Panc1 (cell line): ENCODE measurements at regions not wholly inside any gene's neighbourhood (a gene's known extent, or its start where the extent isn't known, plus 50 kb on each side); places are given as distances from the start of the nearest gene placed in this dataset.

ENCODE experiments used
- ATAC-seq: fragments of 200-7000 bp; cut with Tn5 transposase; 2 replicates; pipeline ENCODE4 v1.9.1; 2020; ENCODE audit warnings: mild to moderate bottlenecking, moderate library complexity
- BruUV-seq: library from RNA; stranded (reverse); fragments of 400-500 nt; replicated peaks from 2 replicates; lab custom pipeline; 2021; lab: Mats Ljungman, UMichigan
- CTCF ChIA-PET: fragments of 300-600 bp; sonication (Branson Sonifier 250); formaldehyde crosslinking; loops from one replicate; lab custom pipeline; 2022; ENCODE audit warnings: antibody characterized with exemption; lab: Charles Lee
- POLR2A ChIA-PET: fragments of 300-600 bp; sonication (Branson Sonifier 250); formaldehyde crosslinking; loops from one replicate; lab custom pipeline; 2022; ENCODE audit warnings: antibody characterized with exemption; lab: Charles Lee
- DNase-seq: peaks from one replicate; pipeline ENCODE4 v3.0.0-alpha.2; 2010; ENCODE audit warnings: low read depth, low spot score
- H3K27ac ChIP-seq: 2 replicates; pipeline ENCODE4 v1.5.1; 2011; ENCODE audit warnings: mild to moderate bottlenecking, low read length, inconsistent platforms
- H3K27me3 ChIP-seq: fragments of 200-500 bp; sonication (Bioruptor generic); 2 replicates; pipeline ENCODE4 v1.6.0; 2014; ENCODE audit warnings: low read length, inconsistent platforms; ENCODE audit not compliant: control insufficient read depth, insufficient read depth
- H3K36me3 ChIP-seq: fragments of 200-500 bp; sonication (Bioruptor generic); 2 replicates; pipeline ENCODE4 v1.5.1; 2014; ENCODE audit warnings: inconsistent platforms, mild to moderate bottlenecking, low read length, moderate library complexity; ENCODE audit not compliant: control insufficient read depth, insufficient read depth
- H3K4me1 ChIP-seq: 2 replicates; pipeline ENCODE4 v1.5.1; 2011; ENCODE audit warnings: inconsistent platforms, mild to moderate bottlenecking, low read length, moderate library complexity; ENCODE audit not compliant: control insufficient read depth, insufficient read depth
- H3K4me3 ChIP-seq, 2 experiments: 2 replicates each; pipeline ENCODE4 v1.5.1; 2011 to 2012; ENCODE audit warnings: low read depth in 2 of 2, low read length in 2 of 2, mild to moderate bottlenecking in 2 of 2, inconsistent platforms in 1 of 2, moderate library complexity in 1 of 2
- H3K9me3 ChIP-seq: fragments of 200-500 bp; sonication (Bioruptor generic); 2 replicates; pipeline ENCODE4 v1.5.1; 2014; ENCODE audit warnings: low read depth, mild to moderate bottlenecking, inconsistent platforms, low read length, moderate library complexity; ENCODE audit not compliant: control insufficient read depth, insufficient read depth
- POLR2AphosphoS5 ChIP-seq: IDR thresholded peaks from 2 replicates; pipeline ENCODE4 v1.6.1; 2012; ENCODE audit warnings: mild to moderate bottlenecking, low read depth, low read length, moderate library complexity
- SIN3A ChIP-seq: IDR thresholded peaks from 2 replicates; pipeline ENCODE4 v1.6.1; 2012; ENCODE audit warnings: low read depth, mild to moderate bottlenecking, low read length, moderate library complexity, borderline replicate concordance; ENCODE audit not compliant: insufficient read depth
- TCF7L2 ChIP-seq: IDR thresholded peaks from 2 replicates; pipeline ENCODE4 v1.6.1; 2011; ENCODE audit warnings: mild to moderate bottlenecking, low read depth, low read length, inconsistent platforms
- in situ Hi-C: cut with HindIII; loops from 2 replicates; pipeline ENCODE4 v1.10.0; 2016; ENCODE audit warnings: low sequenced_read_pairs, low pct_unique_long_range_greater_than_20kb
- intact Hi-C: fragments of 100-400 bp; cut with micrococcal nuclease; formaldehyde crosslinking; loops from one replicate; pipeline ENCODE4 v1.10.0; 2022; ENCODE audit not compliant: unreplicated experiment
- TF ChIP-seq, protein P1 (sequence below): fragments of 450-650 bp; IDR thresholded peaks from 2 replicates; pipeline ENCODE4 v1.5.1; 2017; ENCODE audit warnings: mild to moderate bottlenecking
- TF ChIP-seq, protein P2 (sequence below), 2 experiments: IDR thresholded peaks; 2 replicates each; pipeline ENCODE4 v1.6.1; 2011 to 2012; ENCODE audit warnings: low read depth in 2 of 2, control low read depth in 1 of 2, low read length in 1 of 2, mild to moderate bottlenecking in 1 of 2, moderate library complexity in 1 of 2; ENCODE audit not compliant: insufficient read depth in 1 of 2

GRCh38 chr15:62287066-62287857 is 122.2 kb upstream of the C2CD4B start:
- CTCF ChIA-PET = no interaction called here
- Histone ChIP-seq H3K9me3 (no peaks in the 10 kb centered on the region), H3K4me1 (no peaks in the 10 kb centered on the region), H3K27ac (no peak overlapping the region), H3K36me3 (no peaks in the 10 kb centered on the region), H3K27me3 (peaks cover 25% of the 10 kb centered on the region), H3K4me3 (no peak overlapping the region)
- TF ChIP-seq SIN3A = no peak
- TF ChIP-seq, protein P1, sequence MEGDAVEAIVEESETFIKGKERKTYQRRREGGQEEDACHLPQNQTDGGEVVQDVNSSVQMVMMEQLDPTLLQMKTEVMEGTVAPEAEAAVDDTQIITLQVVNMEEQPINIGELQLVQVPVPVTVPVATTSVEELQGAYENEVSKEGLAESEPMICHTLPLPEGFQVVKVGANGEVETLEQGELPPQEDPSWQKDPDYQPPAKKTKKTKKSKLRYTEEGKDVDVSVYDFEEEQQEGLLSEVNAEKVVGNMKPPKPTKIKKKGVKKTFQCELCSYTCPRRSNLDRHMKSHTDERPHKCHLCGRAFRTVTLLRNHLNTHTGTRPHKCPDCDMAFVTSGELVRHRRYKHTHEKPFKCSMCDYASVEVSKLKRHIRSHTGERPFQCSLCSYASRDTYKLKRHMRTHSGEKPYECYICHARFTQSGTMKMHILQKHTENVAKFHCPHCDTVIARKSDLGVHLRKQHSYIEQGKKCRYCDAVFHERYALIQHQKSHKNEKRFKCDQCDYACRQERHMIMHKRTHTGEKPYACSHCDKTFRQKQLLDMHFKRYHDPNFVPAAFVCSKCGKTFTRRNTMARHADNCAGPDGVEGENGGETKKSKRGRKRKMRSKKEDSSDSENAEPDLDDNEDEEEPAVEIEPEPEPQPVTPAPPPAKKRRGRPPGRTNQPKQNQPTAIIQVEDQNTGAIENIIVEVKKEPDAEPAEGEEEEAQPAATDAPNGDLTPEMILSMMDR = no peak
- no peak for TF ChIP-seq POLR2AphosphoS5
- no peak for TF ChIP-seq TCF7L2
- TF ChIP-seq, protein P2, sequence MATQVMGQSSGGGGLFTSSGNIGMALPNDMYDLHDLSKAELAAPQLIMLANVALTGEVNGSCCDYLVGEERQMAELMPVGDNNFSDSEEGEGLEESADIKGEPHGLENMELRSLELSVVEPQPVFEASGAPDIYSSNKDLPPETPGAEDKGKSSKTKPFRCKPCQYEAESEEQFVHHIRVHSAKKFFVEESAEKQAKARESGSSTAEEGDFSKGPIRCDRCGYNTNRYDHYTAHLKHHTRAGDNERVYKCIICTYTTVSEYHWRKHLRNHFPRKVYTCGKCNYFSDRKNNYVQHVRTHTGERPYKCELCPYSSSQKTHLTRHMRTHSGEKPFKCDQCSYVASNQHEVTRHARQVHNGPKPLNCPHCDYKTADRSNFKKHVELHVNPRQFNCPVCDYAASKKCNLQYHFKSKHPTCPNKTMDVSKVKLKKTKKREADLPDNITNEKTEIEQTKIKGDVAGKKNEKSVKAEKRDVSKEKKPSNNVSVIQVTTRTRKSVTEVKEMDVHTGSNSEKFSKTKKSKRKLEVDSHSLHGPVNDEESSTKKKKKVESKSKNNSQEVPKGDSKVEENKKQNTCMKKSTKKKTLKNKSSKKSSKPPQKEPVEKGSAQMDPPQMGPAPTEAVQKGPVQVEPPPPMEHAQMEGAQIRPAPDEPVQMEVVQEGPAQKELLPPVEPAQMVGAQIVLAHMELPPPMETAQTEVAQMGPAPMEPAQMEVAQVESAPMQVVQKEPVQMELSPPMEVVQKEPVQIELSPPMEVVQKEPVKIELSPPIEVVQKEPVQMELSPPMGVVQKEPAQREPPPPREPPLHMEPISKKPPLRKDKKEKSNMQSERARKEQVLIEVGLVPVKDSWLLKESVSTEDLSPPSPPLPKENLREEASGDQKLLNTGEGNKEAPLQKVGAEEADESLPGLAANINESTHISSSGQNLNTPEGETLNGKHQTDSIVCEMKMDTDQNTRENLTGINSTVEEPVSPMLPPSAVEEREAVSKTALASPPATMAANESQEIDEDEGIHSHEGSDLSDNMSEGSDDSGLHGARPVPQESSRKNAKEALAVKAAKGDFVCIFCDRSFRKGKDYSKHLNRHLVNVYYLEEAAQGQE (IDR thresholded peaks at IDR 0.05; ENCODE audit: insufficient read depth in 1 of 2, low read depth in 2 of 2, low read length in 1 of 2) = no peak
- POLR2A ChIA-PET = no interaction called here
- ATAC-seq (no peak), DNase-seq (no peak)
- intact Hi-C loops = no loop called here
- BruUV-seq = no TSS peak
- in situ Hi-C loops = no loop called here

DNA sequence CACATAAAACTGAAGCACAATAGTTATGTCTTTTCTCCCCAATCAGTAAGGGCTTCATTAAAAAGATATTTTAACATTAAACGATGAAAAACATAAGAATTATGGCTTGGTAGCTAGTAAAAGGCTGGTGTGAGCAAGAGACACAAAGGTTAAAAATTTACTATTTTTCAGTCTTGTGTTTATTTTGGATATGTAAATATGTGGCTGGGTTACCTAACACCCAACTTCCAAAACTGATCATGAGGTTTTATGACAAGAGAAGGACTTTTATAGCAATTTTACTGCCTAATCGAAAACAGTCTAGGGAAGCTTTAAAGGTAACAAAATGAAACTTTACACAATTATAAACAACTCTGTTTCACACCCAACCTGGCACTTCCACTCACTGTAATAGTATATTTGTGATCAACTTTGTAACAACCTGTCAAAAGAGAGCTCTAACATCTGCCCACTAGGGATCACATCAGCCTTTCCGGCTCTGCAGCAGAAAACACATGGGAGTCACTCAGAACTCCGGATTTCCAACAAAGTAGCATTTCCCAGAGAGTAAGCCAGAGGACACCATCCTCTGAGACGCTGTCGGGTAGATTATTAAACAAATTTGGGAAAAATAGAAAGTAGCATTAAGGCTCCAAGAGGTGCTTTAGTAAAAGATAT is 123.4 kb upstream of the C2CD4B start:
- ATAC-seq (no peak), DNase-seq (no peak)
- H3K9me3 ChIP-seq = no peaks in the 10 kb centered on the region
- BruUV-seq = no TSS peak
- no peaks in the 10 kb centered on the region for H3K4me1 ChIP-seq
- no peaks in the 10 kb centered on the region for H3K36me3 ChIP-seq
- no peak for TF ChIP-seq TCF7L2
- no peak for TF ChIP-seq POLR2AphosphoS5
- TF ChIP-seq, protein P2 (IDR thresholded peaks at IDR 0.05; ENCODE audit: insufficient read depth in 1 of 2, low read depth in 2 of 2, low read length in 1 of 2) = no peak
- no peak for TF ChIP-seq SIN3A
- TF ChIP-seq, protein P1 = no peak
- CTCF ChIA-PET = no interaction called here
- POLR2A ChIA-PET = no interaction called here
- no peak overlapping the region for H3K27ac ChIP-seq
- intact Hi-C loops (no loop called here), in situ Hi-C loops (no loop called here)
- no peak overlapping the region for H3K4me3 ChIP-seq
- peaks cover 25% of the 10 kb centered on the region for H3K27me3 ChIP-seq
